NCI-H2107 treated with DMSO at 0.1 percent for 48 hours (cell line): ENCODE measurements at regions not wholly inside any gene's neighbourhood (a gene's known extent, or its start where the extent isn't known, plus 50 kb on each side); places are given as distances from the start of the nearest gene placed in this dataset.
"Not testable (repeated sequence)": the region's sequence is repeated elsewhere in the genome, so short reads cannot be mapped to it uniquely, and the experiment has no call there.

Source experiments
- DNase-seq: peaks from one replicate; lab custom pipeline; 2025; ENCODE audit not compliant: unreplicated experiment; lab: John Stamatoyannopoulos, UW

DNA sequence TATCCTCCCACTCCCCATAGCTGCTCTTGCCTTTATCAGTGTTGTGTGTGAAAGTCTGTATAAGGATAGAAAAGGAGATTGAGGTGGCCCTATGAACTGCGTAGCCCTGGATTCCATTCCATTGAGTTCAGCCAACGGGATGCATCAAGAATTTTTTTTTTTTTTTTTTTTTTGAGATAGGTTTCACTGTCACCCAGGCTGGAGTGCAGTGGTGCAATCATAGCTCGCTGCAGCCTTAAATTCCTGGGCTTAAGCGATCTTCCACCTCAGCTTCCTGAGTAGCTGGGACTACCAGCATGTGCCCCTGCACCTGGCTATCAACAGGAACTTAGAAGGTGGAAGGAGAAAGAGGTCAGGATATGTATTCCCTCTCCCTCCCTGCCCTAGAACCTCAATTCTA lies 187.2 kb upstream of the SPRY1 start:
- no peak for DNase-seq

DNA sequence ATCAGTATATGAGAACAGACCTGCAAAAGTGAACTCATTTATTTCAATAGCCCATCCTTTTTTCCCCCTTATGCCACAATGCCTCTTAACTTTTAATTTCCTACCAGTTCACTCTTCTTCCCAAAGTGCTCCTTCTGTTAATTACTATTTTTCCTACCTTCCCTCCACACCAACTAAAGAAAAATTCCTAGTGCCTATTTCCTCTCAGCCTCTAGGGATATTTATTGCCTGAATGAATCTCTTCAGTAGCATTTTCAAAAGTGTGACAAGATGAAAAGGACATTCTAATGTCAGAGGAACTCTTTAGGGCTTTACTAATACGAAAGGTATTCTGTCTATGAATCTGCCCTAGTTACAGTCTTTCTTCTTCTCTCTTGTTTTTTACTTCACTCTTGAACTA lies 181.1 kb upstream of the SPRY1 start:
- DNase-seq, result no peak

DNA sequence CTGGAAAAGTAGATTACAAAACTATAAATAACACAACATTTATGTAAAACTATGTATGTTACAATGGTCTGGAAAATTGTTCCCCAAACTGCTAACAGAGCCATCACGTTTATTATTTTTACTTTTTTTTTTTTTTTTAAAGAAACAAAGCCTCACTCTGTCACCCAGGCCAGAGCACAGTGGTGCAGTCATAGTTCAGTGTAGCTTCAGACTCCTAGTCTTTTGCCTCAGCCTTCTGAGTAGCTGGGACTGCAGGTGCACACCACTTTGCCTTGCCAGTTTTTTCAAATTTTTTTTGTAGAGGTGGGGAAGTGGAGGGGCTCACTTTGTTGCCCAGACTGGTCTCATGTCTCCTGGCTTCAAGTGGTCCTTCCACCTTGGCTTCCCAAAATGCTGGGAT lies 180.1 kb upstream of the SPRY1 start:
- DNase-seq, result no peak

DNA sequence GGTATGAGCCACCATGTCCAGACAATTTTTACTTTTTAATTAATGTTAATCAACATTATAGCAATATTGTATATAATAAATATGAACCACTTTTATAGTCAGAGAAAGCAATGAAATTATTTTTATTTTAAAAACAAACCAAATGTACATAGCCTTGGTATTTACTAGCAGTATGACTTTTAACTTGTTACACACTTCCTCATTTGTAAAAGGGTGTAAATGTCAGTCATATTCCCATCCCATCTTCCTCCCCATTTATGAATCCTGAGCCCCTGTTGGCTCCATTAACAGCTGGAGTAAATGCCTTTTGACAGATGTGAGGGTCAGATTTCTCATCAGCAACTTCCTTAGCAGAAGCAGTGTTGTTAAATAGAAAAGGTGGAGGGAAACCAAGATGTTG lies 179.6 kb upstream of the SPRY1 start:
- no peak for DNase-seq

DNA sequence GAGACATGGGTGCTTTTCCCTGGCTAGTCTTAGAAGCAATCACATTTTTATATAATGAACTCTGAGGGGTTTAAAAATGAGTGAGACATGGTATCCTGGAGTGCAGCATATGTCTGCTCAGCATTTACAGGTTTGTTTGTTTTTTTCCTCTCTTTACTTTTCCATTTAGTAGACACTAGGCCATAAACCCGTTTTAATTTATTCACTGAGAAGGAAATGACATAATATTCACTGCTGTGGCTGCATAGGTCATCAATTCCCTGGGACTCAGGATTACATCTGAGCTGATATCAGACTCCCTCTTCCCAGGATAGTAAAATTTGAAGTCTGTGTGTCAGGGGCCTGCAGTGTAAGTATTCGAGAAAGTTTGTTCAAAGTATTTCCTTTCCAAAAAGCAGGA lies 178.9 kb upstream of the SPRY1 start:
- no peak for DNase-seq

DNA sequence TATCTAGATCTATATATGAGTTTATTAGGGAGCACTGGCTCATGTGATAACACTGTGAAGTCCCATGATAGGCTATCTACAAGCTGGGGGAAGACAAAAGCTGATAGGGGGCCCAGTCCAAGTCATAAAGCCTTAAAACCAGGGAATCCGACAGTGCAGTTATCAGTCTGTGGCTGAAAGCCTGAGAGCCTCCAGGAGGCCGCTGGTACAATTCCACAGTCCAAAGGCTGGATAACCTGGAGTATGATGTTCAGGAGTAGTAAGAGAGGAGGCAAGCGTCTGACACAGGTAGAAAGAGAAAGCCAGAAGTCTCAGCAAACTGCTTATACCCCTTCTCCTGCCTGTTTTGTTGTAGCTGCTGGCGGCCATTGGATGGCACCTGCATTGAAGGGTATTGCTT lies 177.6 kb upstream of the SPRY1 start:
- DNase-seq, result no peak

DNA sequence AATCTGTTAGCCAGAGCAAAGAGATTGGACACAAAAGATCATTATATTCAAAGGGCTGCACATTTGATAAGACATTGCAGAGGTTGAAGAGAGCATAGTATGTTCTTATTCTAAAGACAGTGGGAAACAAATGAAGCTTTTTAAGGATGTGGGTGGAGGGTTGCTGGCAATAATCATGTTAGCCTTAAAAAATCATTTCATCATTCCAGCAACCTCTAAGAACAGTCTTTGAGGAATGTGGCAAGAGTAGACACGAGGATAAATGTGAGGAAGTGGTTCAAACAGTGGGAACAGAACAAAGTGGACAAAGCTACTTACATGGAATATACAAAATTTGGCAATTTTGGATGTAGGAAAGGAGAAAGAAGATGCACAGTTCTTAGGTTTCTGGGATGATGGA lies 167.3 kb upstream of the SPRY1 start:
- no peak for DNase-seq

DNA sequence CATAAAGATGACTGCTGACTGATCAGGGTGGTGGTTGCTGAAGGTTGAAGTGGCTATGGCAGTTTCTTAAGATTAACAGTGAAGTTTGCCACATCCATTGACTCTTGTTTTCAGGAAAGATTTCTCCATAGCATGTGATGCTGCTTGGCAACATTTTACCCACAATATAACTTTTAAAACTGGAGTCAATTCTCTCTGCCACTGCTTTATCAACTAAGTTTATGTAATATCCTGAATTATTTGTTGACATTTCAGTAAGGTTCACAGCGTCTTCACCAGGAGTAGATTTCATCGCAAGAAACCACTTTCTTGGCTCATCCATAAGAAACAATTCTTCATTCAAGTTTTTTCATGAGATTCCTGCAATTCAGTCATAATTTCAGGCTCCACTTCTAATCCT lies 166.5 kb upstream of the SPRY1 start:
- no peak for DNase-seq

DNA sequence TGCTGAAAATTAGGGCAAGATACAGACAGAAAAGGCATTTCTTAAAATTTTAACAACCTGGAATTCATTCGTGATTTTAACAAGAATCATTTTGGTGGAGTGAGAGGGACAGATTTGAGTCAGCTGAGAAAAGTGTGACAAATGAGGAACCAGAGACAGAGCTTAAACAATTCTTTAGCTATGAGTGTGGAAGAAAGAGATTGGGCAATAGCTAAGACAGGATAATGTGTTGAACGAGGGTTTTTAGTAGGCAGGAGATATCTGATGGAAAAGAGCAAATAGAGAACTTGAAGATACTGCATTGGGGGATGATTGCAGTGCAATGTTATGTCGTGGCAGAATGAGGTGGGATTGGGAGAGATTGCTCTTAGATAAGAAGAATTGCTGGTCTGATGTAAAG lies 164.2 kb upstream of the SPRY1 start:
- no peak for DNase-seq

DNA sequence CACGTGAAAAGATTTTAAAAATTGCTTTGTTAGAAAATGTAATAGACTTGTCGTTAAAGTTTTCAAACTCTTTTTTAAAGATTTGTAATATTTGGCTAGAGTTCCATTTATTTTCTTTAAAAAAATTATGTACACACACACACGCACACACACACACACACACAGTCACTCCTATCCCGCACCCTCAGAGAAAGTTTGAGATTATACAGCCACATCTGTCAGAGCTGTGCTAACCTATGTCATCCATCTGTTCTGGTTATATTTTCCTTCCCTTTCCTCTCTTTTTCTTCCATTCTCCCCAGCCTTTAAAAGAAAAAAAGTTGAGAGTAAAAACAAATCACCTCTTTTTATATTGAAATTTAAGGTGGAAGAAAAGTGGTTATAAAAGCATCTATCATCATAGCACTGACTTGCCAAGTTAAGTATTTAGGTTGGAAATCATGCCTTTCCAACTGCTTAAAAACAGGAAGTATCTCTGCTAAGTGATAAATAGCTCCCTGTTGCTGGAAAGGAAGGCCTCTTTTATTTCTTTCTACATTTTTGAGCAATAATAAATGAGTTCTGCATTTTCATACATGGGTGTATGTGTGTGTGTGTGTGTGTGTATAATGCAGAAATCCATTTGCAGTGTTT lies 163.3 kb upstream of the SPRY1 start:
- DNase-seq, result no peak

DNA sequence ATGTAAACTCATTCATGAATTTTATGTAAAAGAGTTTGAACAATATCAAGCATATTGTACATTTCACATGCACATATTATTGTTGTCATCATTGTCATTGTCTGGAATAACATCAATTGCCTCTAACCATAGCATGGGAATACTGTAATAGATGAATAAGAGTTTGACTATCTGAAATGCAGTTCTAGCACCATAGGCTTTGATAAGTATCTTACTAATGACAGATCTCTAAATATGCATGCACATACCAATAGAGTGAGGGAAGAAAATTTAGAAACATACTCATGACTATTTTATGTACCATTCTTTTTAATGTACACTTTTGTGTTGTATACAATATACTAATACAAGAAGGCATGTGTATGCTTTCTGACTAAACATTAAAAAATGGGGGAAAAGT lies 161.6 kb upstream of the SPRY1 start:
- DNase-seq, result no peak

DNA sequence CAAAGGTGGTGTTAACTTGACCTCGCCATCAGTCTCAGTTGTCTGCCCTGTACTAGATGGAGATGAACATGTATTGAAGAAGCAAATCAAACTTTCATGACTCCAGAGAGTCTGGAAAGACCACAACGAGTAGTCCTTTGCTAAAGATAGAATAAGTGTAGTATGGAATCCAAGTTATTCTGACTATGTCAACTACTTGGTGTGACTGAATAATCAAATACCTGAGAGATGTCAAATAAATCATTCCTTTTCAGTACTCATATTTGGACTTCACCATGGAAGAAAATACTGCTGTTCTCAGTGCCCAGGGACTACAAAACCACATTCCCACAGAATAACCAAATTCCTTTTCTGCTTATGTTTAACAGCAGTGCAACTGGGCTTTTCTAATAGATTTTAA lies 161.2 kb upstream of the SPRY1 start:
- no peak for DNase-seq

DNA sequence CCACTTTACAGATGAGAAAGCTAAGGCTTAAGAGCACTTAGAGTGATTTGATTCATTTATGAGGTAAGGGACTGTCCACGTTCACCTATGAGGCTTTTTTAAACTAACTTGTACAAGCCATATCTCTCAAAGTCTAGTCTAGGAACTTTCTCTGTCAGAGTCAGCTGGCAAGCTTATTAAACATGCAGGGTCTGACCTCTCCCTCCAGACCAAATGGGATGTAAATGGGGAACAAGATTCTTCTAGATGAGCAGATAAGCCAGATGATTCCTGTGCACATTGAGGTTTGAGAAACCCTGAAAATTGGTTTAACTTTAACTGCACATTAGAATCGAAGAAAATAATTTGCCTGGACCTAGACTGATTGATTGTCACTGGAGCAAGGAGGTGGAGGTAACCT lies 160.0 kb upstream of the SPRY1 start:
- no peak for DNase-seq

DNA sequence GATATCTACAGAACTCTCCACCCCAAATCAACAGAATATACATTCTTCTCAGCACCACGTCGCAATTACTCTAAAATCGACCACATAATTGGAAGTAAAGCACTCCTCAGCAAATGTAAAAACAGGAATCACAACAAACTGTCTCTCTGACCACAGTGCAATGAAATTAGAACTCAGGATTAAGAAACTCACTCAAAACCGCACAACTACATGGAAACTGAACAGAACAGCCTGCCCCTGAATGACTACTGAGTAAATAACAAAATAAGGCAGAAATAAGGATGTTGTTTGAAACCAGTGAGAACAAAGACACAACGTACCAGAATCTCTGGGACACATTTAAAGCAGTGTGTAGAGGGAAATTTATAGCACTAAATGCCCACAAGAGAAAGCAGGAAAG lies 156.3 kb upstream of the SPRY1 start:
- DNase-seq, result not testable (repeated sequence)

DNA sequence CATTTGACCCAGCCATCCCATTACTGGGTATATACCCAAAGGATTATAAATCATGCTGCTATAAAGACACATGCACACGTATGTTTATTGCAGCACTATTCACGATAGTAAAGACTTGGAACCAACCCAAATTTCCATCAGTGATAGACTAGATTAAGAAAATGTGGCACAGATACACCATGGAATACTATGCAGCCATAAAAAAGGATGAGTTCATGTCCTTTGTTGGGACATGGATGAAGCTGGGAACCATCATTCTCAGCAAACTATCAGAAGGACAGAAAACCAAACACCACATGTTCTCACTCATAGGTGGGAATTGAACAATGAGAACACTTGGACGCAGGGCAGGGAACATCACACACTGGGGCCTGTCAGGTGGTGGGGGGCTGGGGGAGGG lies 153.4 kb upstream of the SPRY1 start:
- not testable (repeated sequence) for DNase-seq

DNA sequence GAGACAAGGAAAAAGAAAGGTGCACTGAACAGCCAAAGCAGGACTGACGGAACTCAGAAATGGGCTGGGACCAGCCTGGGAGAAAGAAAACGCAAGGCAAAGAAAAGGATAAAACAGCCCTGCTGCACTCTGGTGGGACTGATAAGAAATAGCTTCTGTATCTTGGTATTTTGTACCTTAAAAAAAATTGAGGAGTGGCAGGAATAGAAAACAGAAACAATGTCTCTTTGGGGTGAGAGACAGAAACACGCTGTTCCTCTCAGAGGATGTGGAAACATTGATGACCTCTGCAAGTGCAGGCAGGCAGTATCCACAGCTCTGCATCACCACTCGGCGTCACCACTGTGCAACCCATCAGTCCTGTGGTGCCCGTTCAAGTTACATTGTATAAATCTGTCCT lies 152.5 kb upstream of the SPRY1 start:
- no peak for DNase-seq

DNA sequence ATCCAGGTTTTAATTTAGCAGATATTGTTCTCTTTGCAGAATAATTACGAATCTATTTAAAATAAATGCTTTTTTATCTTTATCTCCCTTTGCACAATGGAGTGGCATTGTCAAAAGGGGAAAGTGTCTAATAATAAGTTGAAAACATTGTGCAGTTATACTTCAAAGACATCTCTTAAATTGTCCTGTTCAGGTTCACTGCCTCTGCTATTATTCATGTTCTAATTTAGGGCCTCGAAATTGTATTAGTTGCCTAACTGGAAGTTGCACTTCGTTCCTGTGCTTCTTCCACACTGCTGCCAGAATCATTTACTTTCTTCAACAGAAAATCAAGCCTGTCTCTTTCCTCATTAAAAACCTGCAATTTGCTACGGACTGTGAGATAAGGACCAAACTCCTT lies 150.5 kb upstream of the SPRY1 start:
- DNase-seq, result no peak

DNA sequence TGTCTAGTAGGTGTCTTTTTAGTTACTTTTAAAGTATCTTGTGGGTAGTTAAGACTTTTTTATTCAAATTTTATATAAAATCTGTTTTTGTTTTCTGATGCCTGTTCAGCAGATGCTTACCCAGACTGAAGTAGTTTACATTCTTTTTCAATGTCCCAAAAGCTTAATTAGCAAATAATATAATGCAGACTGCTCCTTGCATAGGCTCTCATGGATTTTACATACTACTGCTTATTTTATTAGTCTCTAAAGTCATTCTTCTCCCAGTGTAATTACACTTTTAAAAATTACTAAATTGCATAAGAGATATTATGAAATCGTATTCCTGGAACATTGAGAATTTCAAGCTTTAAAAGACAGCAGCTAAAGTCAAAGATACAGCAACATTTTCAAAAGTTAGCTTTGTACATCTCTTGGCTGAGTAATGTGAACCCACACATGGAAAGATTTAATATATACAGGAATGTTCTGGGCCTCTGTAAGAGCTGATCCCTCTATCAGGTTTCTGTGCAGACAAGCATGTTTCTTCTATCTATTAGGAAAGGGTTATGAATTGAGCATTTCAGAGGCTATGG lies 148.4 kb upstream of the SPRY1 start:
- no peak for DNase-seq

DNA sequence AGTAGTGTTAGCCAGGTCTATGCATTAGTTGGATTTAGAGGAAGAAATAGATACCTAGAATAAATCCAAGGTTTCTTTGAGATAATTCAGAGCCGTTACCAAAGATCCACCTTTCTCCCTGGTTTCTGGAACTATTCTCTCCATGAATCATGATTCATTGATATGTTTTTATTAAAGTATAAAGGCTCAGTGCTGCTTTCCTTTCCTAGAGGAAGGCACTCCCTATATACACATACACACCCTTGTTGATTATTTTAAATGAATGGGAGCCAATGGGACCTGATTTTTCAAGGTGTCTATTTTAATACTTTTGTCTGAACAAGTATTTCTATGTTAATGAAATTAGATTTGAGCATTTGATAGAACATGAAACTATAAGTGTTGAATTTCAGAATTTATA lies 146.8 kb upstream of the SPRY1 start:
- DNase-seq, result no peak

DNA sequence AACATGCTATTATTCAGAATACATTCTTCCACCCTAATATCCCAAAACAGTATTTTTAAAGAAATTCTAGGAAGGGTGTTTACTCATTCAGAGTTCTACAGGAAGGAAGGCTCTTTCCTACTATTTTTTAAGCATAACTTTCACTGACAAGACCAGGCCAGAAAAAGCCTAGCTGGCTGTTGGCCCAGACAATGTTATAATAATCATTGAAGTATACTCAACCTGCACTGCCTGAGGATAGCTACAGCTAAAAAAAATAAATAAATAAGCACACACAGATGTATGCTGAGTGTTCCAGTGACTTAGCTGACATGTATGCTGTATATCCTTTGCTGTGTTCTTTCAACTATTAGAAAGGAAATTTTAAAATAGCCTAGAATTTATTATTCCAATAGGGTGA lies 145.8 kb upstream of the SPRY1 start:
- no peak for DNase-seq

DNA sequence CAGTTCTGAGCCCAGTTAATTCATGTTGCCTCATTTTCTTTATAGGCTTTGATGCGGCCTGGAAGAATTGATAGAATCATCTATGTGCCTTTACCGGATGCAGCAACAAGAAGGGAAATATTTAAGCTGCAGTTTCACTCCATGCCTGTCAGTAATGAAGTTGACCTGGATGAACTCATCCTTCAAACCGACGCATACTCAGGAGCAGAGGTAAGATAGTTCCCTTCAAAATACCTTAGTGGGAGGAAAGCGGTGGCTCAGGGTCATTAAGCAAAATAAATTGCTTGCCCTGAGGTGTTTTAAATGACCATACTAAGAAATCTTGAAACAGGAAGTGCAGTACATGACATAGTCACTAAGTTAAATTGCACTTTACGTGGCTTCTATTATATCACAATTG lies 140.6 kb upstream of the SPRY1 start:
- no peak for DNase-seq

DNA sequence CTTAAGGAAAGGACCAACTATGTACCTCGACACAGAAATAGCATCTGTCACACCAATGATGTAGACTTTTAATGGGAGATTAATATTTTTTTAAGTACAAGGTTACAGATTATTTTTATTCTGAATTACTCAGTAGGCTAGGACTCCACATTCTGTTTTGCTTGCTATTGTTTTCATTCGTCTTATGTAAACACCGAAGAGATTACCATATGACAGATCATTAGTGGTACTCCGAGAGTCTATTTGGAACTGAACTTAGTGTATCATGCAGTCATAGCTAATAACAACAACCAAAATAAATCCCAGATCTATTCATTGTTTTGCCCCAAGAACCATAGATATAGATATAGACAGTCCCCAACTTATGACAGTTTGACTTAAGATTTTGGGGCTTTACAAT lies 139.7 kb upstream of the SPRY1 start:
- no peak for DNase-seq

DNA sequence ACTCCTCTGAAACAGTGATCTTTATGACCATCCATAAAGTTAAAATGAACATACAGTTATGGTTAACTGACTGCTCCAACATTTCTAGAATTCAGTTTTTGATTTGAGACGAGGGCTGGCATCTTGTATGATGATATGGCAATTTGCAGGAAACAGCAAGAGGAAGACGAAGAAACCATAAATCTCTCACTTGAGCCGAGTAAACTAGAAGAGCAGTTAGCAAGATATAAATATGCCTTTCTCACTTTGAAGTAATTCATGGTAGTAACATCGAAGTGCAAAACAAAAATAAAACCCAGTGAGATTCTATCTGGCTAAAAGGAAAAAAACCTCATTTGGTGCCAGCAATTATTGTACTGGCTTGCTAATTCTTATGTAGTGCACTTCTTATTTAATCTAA lies 139.0 kb upstream of the SPRY1 start:
- no peak for DNase-seq
